Left colon (tissue), 2 donors: ENCODE measurements at regions not wholly inside any gene's neighbourhood (a gene's known extent, or its start where the extent isn't known, plus 50 kb on each side); places are given as distances from the start of the nearest gene placed in this dataset.

Experiments
- ATAC-seq: fragments of 200-7000 bp; cut with Tn5 transposase; one replicate; pipeline ENCODE4 v1.9.1; 2020; ENCODE audit warnings: mild to moderate bottlenecking, moderate library complexity
- DNase-seq, 2 donors: peaks; one replicate each; pipeline ENCODE4 v3.0.0-alpha.2; 2020
- intact Hi-C, 2 donors: fragments of 100-400 bp; cut with DNase I in 1 of 2; cut with micrococcal nuclease in 1 of 2; formaldehyde crosslinking; loops; one replicate each; pipeline versions ENCODE4 v1.11.2 to v1.14.0; 2022; cut with DNase I, micrococcal nuclease
- donor health status: DM: no; HTN: no; CAD: no.
- donor health status: DM: yes; HTN: yes; CAD: no.

DNA sequence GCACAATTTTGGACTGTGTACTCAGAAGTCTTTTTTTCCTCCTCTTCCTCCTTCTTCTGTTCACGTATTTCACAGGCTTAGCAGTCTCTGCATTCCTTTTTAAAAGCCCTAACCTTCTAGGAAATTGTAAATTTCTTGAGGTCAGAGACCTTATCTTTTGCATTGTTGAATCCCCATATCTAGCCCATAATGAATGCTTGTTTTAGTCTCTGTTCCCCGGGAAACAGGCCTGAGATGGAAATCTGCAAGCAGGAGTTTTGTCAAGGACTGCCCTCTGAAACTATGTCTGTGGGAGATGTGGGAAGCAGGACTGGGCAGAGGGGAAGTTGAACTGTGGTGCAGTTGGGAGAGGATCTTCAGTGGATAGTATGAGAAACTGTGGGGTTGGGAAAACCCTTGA lies 272.2 kb upstream of the DAB1 start:
- no peak for ATAC-seq
- intact Hi-C loops: no loop called here
- no peak for DNase-seq

DNA sequence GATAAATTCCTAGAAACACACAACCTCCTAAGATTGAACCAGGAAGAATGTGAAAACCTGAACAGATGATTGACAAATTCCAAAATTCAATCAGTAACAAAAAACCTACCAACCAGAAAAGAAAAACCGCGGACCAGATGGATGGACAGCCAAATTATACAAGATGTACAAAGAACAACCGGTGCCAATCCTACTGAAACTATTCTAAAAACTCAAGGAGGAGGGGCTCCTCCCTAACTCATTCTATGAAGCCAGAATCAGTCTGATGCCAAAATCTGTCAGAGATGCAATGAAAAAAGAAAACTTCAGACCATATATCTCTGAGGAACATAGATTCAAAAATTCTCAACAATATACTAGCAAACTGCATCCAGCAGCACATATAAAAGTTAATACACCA lies 262.4 kb upstream of the DAB1 start:
- DNase-seq (no peak), ATAC-seq (no peak)
- intact Hi-C loops: no loop called here

DNA sequence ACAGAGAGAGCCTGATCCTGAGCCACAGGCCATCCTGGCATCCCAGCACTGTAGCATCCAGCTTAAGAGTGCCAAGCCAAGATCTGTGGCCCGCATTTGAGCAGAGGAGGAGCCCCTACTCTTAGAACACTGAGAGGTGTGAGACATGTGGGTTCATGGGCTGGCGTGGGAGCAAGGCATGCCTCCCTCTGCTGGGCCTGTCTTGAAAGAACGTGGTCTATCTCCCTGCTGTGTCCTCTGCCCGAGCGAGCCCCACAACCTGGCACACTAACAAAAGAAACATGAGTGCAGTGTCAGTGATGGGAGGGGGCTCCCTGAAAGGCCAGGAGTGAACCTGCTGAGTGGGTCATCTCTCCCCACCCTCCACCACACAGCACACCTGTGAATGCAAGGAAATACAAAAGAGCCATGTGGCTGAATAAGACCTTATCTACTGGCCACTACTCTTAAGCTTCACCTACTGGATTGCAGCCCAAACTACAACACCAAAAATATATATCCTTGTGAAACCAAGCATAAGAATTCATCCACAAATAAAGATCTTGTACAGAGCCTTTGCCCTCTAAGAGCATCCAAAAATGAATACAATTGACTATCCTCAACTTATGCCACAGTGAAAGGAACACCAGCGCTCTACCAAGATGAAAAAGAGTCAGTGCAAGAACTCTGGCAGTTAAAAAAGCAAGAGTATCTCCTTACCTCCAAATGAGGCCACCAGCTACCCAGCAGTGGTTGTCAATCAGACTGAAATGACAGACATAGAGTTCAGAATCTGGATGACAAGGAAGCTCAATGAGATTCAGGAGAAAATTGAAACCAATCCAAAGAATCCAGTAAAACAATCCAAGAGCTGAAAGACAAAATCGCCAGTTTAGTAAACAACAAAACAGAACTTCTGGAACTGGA lies 259.4 kb upstream of the DAB1 start:
- ATAC-seq: no peak
- intact Hi-C loops: no loop called here

DNA sequence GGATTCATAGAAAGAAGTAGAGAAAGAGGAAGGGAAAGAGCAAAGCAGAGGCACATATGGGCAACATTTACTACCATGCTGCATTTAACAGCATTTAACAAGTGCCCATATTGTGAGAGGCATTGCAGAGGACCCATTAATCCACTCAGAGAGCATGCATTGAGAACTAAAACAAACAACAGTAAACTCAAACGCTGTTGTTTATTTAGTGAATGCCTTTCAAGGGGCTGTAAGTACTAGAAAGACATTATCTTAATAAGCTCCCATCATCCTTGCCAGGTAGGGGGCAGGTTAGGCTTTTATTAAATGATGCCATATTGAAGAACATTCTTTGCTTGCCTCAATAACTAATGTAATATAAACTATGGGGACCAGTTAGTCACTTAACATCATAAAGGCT lies 254.3 kb upstream of the DAB1 start:
- no peak for DNase-seq
- intact Hi-C loops: no loop called here
- no peak for ATAC-seq

More for the DNA sequence above, 259.4 kb upstream of the DAB1 start:
- DNase-seq: no peak

DNA sequence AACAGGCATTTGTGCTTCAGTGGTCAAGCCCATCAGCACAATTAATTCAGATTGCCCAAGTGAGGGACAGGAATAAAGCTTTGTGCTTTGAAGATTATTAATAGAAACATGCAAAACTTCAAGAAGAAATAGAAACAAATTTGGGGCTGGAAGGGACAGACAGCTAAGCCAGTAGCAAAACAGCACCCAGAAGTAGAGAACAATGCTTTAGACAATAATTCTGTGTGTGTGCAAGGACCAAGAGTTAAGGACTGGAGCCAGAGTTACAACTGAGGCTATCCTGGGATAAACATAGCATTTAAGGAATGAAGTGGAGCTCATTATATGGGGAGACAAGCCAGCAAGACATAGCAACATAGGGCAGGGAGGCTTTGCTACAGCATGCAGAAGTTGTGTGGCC lies 251.9 kb upstream of the DAB1 start:
- no peak for DNase-seq
- intact Hi-C loops: no loop called here
- ATAC-seq: no peak

DNA sequence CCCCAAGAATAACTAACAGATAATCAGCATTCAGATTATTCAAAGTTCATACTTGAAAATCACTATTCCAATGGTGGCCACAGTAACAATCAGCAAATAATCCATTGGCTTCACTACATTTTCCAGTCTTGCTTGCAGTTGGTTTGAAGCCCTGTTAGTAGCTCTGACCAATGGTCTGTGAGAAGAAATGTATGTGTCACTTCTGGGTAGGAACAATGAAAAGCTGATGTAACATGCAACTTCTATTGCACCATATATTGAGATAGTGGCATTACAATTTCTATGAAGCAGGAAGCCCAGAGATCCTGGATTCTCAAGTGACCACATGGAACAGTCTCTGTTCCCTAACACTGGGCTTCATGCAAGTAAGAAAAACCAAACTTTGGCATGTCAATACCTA lies 250.9 kb upstream of the DAB1 start:
- DNase-seq: no peak
- intact Hi-C loops: no loop called here
- ATAC-seq: no peak

DNA sequence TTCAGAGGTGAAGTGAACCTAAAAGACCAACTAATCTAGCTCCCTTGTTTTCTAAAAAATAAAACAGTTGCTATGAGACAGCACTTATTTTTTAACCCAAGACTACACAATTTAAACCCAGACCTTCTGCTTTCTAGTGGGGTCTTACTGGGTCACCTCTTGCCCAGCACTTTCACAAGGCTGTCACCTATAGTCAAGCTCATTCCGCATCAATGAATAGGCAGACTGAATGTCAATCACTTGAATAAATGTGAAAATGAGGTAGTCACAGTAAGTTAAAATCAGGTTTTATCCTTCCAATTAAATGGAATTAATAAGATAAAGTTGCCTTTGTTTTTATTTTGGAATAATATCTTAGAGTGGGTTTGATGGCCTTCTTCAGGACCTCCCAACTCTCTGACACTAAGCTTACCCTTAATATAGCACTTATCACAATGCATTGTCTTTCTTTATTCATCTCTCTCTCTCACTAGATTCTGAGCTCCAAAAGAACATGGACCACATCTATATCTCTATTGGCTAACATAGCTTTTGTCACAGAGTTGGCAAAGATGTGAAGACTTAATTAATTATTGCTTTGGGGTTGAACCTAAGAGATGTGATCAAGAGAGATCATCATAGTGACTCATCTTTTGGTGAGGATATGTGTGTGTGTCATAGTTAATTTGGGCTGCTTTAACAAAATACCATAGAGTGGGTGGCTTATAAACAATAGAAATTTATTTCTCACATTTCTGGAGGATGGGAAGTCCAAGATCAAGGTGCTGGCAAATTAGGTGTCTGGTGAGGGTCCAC lies 248.7 kb upstream of the DAB1 start:
- no peak for DNase-seq
- intact Hi-C loops: no loop called here
- no peak for ATAC-seq

DNA sequence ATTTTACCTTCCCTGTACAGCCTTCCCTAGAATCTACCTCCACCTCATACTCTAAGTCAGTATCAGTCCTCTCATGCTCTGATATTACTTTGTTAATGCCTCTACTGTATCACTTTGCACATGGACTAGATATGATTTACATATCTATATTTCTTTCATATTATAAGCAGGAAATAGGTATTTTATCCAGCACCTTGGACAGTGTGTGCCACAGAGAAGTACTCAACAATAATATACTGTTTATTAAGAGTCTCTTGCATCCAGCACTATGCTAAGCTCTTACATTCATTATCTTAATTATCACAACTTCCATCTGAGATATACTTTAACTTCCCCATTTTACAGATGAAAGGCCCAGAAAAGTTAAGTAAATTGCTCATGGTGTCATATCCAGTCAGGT lies 247.9 kb upstream of the DAB1 start:
- DNase-seq (no peak), ATAC-seq (no peak)
- intact Hi-C loops: no loop called here

DNA sequence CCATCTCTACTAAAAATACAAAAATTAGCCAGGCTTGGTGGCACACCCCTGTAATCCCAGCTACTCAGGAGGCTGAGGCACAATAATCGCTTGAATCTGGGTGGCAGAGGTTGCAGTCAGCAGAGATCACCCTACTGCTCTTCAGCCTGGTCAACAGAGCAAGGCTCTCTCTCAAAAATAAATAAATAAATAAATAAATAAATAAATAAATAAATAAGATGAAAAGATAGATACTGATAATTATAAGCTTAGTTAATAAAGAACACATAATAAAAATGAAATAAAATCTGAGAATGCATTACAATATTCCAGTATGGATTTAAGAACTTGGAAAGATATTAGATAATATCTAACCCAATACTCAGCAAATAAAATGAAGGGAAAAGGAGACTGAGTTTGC lies 235.9 kb upstream of the DAB1 start:
- ATAC-seq (no peak), DNase-seq (no peak)
- intact Hi-C loops: no loop called here

DNA sequence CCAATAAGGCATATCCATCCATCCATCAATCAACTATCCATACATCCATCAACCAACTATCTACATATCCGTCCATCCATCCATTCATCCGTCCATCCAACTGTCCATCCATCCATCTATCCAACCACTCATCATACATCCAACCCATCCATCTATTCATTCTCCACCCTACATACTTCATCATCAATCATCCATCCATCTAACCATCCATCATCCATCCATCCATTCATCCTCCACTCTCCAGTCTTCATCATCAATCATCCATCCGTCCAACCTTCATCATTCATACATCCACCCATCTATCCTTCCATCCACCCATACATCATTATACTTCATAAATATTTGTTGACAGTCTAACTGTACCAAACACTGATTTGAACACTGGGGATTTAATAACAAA lies 231.3 kb upstream of the DAB1 start:
- DNase-seq (no peak), ATAC-seq (no peak)
- intact Hi-C loops: no loop called here

- DNase-seq (no peak), ATAC-seq (no peak)
- intact Hi-C loops: no loop called here
These were observed 220.8 kb upstream of the DAB1 start for GRCh38 chr1:57644667-57645066.

GRCh38 chr1:57638239-57638638 lies 214.4 kb upstream of the DAB1 start:
- DNase-seq: no peak
- intact Hi-C loops: no loop called here
- no peak for ATAC-seq

DNA sequence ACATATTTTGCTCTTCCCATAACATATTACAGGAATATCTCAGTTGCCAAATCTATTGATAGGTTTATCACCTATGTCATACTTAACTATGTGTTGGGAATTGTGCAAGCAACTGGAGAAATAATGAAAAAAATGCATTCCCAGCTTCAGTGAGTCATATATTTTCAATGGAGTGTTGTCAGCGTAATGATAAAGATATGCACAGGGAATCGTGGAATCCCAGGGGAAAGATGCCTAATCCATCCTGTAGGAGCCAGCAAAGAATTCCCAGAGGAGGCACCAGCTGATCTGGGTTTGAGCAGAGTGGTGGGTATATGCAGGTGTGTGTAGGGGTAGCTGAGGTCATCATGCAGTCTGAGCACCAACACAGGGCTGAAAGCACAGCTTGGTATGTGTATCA lies 213.3 kb upstream of the DAB1 start:
- DNase-seq: no peak
- intact Hi-C loops: no loop called here

GRCh38 chr1:57633881-57634280 lies 210.0 kb upstream of the DAB1 start:
- ATAC-seq (no peak), DNase-seq (no peak)
- intact Hi-C loops: no loop called here

More for the DNA sequence above, 213.3 kb upstream of the DAB1 start:
- no peak for ATAC-seq

- ATAC-seq: no peak
- intact Hi-C loops: no loop called here
- no peak for DNase-seq
These were observed 209.2 kb upstream of the DAB1 start for GRCh38 chr1:57633056-57633455.

GRCh38 chr1:57632401-57632800 lies 208.5 kb upstream of the DAB1 start:
- DNase-seq: no peak
- intact Hi-C loops: no loop called here

GRCh38 chr1:57627612-57628011 lies 203.8 kb upstream of the DAB1 start:
- intact Hi-C loops: no loop called here
- DNase-seq (no peak), ATAC-seq (no peak)

More at GRCh38 chr1:57632401-57632800, 208.5 kb upstream of the DAB1 start:
- no peak for ATAC-seq

DNA sequence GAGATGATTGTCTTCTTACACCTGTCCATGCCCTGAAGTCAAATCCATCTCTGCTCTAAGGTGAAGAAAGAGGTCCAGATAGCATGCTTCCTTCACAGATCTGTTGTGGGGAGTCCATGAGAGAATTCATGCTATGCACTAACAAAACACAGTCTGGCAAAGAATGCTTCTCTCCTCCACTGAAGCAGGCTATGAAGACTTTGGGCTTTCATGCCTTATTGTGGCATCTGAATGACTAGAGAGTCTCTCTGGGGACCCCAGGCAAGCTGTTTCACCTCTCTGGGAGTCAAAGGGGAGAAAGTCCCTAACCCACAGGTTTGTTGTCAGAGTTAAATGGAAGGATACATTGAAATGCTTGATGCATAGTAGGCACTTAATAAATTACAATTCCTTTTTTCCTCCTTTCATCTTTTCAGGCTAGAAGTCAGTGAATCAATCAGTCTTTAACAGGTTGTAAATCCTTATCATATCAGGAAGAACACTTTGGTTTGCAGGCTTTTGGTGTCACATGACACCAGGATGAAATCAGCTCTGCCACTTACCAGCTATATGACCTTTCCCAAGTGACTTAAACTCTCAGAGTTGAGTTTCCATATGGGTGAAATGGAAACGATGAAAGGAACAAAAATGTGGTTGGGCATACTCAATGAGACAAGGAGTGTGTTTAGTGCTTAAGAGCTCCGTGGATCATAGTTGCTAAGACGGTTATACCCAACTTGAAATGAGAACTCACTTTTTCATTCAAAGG lies 200.1 kb upstream of the DAB1 start:
- ATAC-seq (no peak), DNase-seq (no peak)
- intact Hi-C loops: no loop called here

DNA sequence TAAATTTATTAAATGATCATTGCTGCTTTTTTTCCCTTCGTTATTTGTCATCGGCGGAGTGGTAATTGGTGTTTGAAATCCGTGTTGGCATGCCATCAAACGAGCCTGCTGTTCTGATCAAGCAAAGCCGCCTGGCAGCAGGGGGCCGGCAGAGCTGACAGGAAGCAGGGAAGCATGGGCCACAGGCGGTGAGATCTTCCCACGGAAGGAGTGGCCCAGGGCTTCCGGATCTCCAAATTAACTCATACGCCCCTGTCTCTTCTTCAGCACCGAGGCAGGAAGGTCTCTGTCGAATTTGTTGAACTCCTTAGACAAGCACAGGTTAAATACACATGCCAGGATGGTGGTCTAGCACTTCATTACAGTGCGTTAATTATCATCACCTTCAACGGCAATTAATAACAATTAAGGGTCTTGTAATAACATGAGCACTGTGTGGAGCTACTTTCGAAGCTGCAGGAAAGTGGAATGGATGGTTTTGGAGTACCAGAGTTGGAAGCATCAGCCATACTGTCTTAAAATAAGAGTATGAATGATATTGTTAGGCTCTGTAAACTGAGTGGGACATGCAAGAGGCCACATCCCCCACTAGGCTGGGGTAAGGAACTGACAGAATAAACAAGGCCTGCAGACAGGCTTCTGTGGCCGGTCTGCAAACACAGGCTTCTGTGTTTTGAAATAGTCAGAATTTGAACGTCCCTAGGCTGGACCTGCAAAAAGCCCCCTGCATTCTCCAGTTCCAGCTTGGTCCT lies 199.4 kb upstream of the DAB1 start:
- intact Hi-C loops: no loop called here
- ATAC-seq (no peak), DNase-seq (peak in 1 of 2 donors; percentile 6)
